NB4 (cell line): ENCODE measurements at regions not wholly inside any gene's neighbourhood (a gene's known extent, or its start where the extent isn't known, plus 50 kb on each side); places are given as distances from the start of the nearest gene placed in this dataset.

ENCODE experiments used
- CTCF ChIP-seq: IDR thresholded peaks from one replicate; pipeline ENCODE4 v1.5.1; 2012; ENCODE audit warnings: low read depth, low read length
- MAX ChIP-seq: IDR thresholded peaks from 2 replicates; pipeline ENCODE4 v1.6.1; 2011; ENCODE audit warnings: low read depth, low read length
- MYC ChIP-seq: IDR thresholded peaks from 2 replicates; pipeline ENCODE4 v1.6.1; 2011; ENCODE audit warnings: low read depth, low read length
- POLR2A ChIP-seq: IDR thresholded peaks from 2 replicates; pipeline ENCODE4 v1.6.1; 2011; ENCODE audit warnings: mild to moderate bottlenecking; ENCODE audit not compliant: insufficient read length; ENCODE audit errors: extremely low read depth

GRCh38 chr7:91329571-91329970 lies 65.3 kb downstream of the FZD1 start:
- no peak for TF ChIP-seq CTCF
- TF ChIP-seq MAX = no peak
- no peak for TF ChIP-seq POLR2A
- no peak for TF ChIP-seq MYC
